Suprapubic skin (tissue), 4 donors: ENCODE measurements at regions not wholly inside any gene's neighbourhood (a gene's known extent, or its start where the extent isn't known, plus 50 kb on each side); places are given as distances from the start of the nearest gene placed in this dataset.
A peak's percentile ranks its signal among the peaks of the same experiment; 100 is the strongest.
"Not testable (repeated sequence)": the region's sequence is repeated elsewhere in the genome, so short reads cannot be mapped to it uniquely, and the experiment has no call there.

Experiments
- DNase-seq, 2 donors: peaks; one replicate each; pipeline ENCODE4 v3.0.0-alpha.2; 2019; ENCODE audit warnings: low spot score in 2 of 2
- H3K27ac ChIP-seq: fragments of 200-600 bp; sonication (generic); one replicate; pipeline ENCODE4 v1.5.1; 2019
- H3K27me3 ChIP-seq: fragments of 200-600 bp; sonication (generic); one replicate; pipeline ENCODE4 v1.5.1; 2019
- H3K36me3 ChIP-seq: fragments of 200-600 bp; sonication (generic); one replicate; pipeline ENCODE4 v1.5.1; 2019
- H3K4me1 ChIP-seq: fragments of 200-600 bp; sonication (generic); one replicate; pipeline ENCODE4 v1.5.1; 2019
- H3K4me3 ChIP-seq: fragments of 200-600 bp; sonication (generic); one replicate; pipeline ENCODE4 v1.5.1; 2019; ENCODE audit warnings: mild to moderate bottlenecking
- H3K9me3 ChIP-seq: fragments of 200-600 bp; sonication (generic); one replicate; pipeline ENCODE4 v1.5.1; 2019
- WGBS: methylation state at CpG from one replicate; pipeline ENCODE4 v1.1.5; 2018; 5-methylcytosine and 5-hydroxymethylcytosine counted together

DNA sequence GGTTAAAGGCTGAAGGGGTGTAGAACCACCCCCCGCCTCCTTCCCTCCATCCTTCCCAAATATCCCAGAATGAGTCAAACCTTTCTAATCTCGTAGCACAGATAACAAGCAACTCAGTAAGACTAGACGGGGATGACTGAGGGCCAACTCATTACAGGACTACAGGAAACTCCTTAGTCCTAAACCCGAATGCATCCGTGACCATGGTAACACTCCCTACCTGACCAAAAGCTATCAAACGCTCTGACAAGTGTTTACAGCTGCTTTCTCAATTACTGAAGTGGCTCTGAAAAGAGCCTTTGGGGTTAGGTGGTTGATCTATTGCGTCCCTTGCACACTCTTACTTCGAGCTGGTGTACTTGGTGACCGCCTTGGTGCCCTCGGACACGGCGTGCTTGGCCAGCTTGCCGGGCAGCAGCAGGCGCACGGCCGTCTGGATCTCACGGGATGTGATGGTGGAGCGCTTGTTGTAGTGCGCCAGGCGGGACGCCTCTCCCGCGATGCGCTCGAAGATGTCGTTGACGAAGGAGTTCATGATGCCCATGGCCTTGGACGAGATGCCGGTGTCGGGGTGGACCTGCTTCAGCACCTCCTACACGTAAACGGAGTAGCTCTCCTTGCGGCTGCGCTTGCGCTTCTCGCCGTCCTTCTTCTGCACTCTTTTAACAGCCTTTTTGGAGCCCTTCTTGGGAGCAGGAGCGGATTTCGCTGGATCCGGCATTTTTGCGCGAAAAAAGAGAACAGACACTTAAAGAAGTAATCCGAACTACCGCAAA, 67.4 kb downstream of the FAM72B start:
- H3K4me1 ChIP-seq, H3K27ac ChIP-seq, H3K36me3 ChIP-seq, H3K27me3 ChIP-seq, H3K9me3 ChIP-seq, DNase-seq: not testable (repeated sequence)
- 41% methylated on average over 31 of the region's 44 CpGs for WGBS
- H3K4me3 ChIP-seq = peak overlapping the region; percentile 45

DNA sequence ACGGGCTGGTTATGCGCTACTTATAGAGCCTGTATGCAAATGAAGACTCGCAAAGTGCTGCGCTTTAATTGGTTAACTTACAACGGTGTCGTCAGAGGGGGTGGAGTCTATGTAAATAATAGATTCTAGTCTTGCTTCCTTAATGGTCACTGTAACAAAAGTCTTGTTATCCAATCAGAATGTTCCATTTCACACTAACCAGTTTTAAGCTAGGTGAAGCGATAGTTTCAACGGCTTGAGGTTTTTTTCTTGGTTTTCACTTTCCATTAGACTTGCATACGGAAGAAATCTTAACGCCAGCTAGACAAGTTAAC, 66.9 kb downstream of the FAM72B start:
- DNase-seq, H3K9me3 ChIP-seq, H3K36me3 ChIP-seq, H3K27ac ChIP-seq, H3K4me1 ChIP-seq, H3K27me3 ChIP-seq: not testable (repeated sequence)
- 9% methylated on average over 8 of the region's 10 CpGs for WGBS
- H3K4me3 ChIP-seq = peak overlapping the region; percentile 45

DNA sequence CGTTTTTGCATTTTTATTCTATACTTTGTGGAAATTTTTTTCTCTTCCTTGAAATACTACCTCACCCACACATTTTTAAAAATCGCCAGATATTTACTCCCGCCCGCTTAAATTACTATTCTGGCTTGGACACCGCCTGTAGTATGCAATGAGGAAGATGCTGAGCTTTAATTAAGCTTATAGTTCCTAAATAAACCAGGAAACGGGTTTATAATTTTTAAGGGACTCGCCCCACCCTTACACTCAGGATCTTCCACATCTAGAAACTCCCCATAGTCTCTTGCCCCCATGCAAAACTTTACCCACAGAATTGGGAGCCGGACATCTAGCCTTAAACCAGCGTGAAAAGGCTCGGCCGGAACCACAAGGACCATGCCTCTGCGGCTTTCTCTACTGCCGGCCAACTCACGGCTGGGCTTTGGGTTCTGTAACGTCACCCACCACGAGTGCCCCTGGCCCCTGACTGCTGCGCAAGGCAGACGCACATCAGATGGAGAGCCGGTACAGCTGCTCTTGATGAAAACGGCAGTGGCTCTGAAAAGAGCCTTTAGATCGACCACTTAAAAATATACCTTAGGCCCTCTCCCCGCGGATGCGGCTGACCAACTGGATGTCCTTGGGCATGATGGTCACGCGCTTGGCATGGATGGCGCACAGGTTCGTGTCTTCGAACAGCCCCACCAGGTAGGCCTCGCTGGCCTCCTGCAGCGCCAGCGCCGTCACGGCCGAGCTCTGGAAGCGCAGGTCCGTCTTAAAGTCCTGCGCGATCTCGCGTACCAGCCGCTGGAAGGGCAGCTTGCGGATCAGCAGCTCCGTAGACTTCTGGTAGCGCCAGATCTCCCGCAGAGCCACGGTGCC, 66.3 kb downstream of the FAM72B start:
- not testable (repeated sequence) for H3K27ac ChIP-seq, H3K27me3 ChIP-seq, H3K36me3 ChIP-seq, H3K4me1 ChIP-seq, H3K9me3 ChIP-seq, DNase-seq
- peak overlapping the region; percentile 49 for H3K4me3 ChIP-seq
- WGBS = 0% methylated on average over 9 of the region's 47 CpGs
